GM20431 (cell line): ENCODE measurements at regions not wholly inside any gene's neighbourhood (a gene's known extent, or its start where the extent isn't known, plus 50 kb on each side); places are given as distances from the start of the nearest gene placed in this dataset.

ENCODE experiments used
- in situ Hi-C: fragments of 300-500 bp; cut with MseI, MboI; formaldehyde crosslinking; loops from one replicate; pipeline ENCODE4 v1.15.0; 2020; ENCODE audit warnings: low sequenced_read_pairs; ENCODE audit not compliant: unreplicated experiment

DNA sequence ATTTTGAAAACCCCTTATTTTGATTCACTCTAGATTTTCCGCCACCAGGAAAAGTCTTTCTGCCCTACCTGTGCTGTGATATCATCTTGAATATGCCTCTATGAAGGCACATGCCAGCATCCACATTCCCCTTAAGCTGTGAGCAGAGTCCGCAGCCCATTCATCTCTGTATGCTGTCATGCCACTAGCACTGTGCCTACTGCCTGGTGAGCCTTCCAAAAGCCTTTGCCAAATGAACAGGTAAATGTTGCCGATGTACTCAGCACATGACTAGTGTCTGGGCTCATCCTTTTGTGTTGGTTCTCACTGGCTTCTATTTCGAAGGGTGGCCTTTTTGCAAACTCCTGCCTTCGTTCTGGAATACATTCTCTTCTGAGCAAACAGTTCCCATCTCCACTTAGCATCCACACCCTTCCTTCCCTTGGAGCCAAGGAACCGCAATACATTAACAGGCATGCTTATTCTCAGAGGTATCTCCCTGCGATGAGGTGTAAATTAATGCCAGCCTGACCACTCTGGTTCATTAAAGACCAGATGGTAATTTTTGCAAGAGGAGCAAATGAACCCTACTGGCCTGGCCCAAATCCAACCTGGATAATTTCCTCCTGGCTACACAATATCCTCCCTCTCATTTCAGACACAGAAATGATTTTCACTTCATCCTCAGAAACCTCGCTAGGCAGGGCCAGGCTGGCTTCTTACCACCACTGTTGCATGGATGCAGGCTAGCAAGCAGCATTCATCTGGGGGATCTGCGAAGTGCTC lies 339.7 kb upstream of the NFE2L3 start:
- in situ Hi-C loops = no loop called here

DNA sequence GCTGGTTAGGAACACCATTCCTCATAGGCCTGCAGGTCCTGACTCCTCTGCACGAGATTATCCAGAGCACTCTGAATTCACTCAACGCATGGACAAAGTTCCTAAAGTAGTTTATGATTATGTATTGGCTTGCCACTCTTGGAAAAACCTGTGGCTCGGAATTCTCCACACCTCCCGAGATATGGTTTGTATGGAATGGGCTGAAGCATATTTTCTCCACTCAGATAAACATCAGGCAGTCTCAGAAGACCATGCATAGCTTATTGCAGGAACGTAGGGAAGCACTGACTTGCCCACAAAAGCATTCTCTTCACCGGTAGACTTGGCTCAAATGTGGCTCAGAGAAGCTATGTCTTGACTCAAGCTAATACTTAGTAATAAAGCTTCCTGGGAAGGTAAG lies 338.6 kb upstream of the NFE2L3 start:
- in situ Hi-C loops = no loop called here

DNA sequence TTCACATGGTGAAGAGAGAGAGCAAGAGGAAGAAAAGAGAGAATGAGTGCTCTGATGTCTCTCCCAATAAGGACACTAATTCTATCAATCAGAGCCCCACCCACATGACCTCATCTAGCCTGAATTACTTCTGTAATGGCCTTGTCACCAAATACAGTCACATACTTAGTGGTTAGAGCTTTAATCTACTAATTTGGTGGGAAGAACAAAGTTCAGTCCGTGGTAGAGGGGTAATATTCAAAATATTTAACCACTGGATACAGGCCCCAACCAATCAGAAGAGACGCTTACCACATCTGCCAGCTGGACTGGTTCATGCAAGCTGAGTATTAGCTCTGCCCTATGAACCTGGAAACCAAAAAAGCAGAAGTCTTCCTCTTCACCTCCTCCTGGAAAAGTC lies 336.3 kb upstream of the NFE2L3 start:
- in situ Hi-C loops = no loop called here

DNA sequence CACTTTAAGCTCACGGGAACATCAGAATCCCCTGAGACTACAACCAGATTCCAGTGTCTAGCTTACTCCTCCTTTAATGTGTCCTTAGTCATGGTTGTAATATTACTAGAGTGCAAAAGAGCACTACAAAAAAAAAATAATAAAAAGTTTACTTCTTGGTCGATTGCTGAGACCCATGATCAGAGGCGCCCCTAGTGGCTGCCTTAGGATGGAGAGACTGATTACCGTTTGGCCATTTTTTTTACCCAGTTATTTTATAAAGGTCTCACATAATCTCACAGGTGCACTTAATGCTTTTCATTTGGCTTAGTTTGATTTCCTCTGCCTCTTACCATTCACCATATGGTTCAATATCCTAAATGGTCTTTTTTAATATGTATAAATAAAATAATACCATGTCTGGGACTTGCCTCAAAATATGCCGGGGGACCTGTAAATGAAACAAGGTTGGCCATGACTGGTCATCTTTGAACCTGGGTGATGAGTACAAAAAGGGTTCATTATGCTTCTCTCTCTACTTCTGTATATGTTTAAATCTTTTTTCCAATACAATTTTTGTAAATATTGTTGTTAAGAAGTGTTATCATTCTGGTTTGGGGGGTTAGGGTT lies 331.5 kb upstream of the NFE2L3 start:
- in situ Hi-C loops = no loop called here

DNA sequence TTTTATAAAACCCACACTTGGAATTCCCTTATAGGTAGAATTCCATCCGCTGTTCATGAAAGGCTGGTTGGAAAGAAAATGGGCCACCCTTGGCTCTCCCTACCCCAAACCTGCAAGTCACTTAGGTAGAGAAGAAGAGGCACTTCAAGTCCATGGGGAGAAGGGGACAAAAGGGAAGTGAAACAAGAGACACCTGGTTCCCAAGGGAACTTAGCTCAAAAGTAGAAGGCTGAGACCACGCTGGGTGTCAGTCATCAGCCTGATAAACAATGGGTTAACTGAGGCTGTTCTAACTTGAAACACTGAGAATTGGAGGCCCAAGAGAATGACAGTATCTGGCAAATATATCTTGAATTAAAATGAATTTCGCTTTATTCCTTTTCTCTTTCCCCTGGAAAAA lies 330.8 kb upstream of the NFE2L3 start:
- in situ Hi-C loops = no loop called here

DNA sequence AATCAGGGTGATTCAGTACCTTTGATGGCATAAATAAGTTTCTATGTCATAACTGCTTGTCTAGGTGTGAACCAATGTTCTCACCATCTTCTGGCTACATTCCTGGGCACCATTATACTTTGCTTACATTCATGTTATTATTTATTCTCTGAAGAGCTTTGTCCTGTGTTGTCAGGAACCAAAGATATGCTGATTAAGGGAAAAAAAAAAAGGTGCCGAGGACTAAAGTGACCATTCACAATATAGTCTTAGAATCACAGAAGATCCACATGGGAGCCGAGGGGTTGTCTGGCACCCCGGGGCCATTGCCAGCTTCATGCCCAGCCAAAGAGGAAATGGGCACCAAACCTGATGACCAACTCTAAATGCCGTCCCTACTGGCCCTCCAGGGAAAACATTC lies 329.2 kb upstream of the NFE2L3 start:
- in situ Hi-C loops = no loop called here

DNA sequence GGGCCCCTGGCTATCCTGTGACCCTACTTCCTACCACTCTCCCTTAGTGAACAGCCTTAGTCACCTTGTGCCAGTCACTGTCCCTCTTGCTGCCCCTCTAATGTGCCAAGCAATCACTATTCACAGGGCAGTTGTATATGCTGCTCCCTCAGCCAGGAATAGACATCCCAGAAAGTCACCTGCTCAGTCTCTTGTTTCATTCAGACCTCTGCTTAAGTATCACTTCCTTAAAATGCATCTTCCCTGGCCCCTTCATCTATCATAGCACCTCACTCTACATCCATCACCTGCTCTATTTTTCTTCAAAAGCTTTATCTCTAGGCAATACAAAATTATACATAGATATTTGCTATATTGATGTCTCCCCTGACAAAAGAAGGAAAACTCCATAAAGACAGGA lies 328.4 kb upstream of the NFE2L3 start:
- in situ Hi-C loops = no loop called here

DNA sequence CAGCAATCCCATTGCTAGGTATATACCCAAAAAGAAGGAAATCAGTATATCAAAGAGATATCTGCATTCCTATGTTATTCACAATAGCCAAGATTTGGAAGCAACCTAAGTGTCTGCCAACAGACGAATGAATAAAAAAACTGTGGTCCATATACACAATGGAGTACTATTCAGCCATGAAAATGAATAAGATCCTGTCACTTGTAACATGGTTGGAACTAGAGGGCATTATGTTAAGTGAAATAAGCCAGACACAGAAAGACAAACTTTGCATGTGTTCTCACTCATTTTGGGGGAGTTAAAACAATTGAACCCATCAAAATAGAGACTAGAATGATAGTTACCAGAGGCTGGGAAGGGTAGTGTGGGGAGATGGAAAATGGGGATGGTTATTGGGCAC lies 323.5 kb upstream of the NFE2L3 start:
- in situ Hi-C loops = no loop called here

DNA sequence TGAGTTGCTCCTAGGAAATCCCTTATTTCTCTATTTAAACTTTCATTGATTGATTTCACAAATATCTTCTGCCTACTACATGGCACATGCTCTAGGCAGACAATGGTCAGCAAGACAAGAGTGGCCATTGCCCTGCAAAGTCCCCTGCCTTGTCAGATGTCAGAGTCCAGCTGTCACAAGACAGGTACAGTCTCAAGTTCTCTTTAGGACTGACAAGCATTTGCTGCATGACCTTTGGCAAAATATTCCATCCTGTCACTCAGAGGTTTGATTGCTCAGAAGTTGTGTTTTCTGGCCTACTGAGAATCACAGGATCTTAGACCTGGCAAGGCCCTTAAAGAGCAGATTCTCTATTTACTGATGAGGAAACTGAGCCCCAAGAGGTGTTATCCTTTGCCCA lies 322.3 kb upstream of the NFE2L3 start:
- in situ Hi-C loops = no loop called here

DNA sequence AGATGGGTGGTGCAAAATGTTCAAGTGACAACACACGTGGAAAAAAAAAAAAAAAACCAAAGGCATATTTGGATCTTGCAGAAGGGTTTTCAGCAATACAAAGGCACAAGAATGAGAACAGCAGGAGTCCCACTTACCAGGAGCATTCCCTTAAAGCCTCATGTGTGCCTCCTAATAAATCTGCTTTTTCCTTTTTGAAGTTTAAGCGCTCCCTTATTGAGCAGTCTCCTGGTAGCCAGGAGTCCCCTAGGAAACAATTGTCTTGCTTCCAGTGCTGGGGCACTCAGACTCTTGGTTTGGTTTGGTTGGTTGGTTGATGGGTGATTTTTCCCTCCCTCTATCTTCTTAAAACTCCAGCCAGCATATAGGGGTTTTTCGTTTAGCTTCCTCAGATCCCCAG lies 321.8 kb upstream of the NFE2L3 start:
- in situ Hi-C loops = no loop called here

DNA sequence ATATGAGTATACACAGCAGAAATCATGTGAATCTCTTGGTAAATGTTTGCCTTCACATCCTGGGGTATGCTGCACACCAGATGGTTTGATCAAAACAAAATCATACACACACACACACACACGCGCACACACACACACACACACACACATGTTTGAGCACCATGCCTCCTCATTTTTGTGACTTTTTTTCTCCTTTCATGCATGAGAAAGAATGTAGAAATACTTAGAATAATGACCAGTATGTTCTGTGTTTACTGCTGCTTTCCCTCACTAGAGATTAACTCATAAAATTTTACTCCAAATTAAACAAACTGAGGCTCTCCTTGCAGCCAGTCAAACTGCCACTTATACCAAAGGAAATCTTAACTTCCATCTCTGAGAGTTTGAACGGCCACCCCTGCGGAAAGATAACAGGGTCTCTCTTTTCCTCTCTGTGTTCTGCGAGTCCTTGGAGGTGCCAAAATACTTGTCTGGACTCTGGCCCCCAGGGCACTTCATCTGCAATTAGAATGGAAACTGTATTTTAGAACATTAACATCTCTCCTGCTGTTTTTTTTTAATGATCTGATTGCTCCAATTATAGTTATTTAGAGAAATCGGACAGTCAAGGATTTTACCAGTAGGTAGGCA lies 320.8 kb upstream of the NFE2L3 start:
- in situ Hi-C loops = no loop called here

DNA sequence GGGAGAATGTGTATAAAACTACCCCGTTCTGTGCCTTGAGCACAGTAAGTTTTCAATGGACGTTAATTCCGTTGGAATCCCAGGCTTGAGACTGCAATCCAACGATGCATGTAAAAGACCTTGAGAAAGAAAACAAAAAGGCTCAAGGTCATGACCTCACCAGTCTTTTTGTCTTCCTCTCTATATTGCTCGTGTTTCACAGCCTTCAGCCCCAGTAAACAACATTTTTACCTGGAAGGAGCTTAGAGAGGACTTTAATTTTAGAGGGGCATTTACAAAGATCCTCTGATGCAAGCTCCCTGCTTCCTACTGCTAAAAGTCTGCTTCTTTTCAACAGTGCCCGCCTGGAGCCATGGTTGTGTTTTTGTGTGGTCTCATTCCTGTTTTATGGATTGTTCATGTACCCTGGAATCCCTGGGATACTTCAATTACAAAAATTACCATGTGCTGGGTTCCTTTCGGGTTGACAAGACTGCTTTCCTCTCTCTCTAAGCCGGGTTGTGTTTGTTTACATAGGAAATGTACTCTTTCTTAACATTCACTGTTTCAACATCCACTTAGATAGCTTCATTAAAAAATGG lies 320.1 kb upstream of the NFE2L3 start:
- in situ Hi-C loops = no loop called here

DNA sequence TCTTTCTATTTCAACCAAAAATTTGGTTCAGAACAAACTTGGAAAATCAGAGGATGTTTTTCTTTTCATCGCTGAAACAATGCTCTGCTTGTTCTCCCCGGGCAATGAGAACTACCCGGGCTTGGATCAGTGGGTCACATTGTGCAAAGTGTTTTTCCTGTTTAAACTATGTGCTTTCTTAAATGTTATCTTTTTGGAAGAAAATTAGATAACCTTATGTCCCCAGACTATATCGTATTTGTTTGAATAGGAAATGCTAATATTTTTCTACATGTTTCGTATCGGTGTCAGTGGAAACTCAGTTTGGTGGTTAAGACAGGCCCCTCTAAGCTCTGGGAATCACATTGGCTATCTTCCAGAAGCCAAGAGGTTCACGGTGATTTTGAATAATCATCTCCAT lies 319.5 kb upstream of the NFE2L3 start:
- in situ Hi-C loops = no loop called here

DNA sequence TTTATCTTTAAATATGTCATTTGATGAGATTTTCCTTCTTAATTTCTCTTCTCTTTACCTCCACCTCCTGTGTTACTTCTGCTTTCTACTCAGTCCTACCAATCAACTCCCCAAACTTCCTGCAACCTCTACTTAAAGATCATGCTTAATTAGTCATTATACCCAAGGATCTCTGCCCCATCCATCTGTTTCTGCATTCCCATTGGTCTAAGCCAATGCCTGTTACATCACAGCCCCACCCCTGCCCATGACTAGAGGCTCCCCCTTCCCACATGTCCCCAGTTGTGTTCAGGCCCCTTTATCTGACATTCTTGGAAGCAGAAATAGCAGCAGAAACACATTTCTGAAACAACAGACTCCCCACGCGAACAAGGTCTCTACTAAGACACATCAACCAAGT lies 319.1 kb upstream of the NFE2L3 start:
- in situ Hi-C loops = no loop called here

DNA sequence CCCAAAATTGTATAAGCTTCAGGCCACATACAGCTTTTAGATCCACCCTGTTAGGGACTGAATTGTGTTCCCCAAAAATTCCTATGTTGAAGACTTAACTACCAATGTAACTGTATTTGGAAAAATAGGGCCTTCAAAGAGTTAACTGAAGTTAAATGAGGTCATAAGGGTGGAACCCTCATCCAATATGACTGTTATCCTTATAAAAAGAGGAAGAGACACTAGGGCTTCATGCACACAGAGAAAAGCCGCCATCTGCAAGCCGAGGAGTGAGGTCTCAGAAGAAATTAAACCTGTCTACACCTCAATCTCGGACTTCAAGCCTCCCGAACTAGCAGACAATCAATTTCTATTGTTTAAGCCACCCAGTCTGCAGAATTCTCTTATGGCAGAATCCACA lies 317.9 kb upstream of the NFE2L3 start:
- in situ Hi-C loops = no loop called here

DNA sequence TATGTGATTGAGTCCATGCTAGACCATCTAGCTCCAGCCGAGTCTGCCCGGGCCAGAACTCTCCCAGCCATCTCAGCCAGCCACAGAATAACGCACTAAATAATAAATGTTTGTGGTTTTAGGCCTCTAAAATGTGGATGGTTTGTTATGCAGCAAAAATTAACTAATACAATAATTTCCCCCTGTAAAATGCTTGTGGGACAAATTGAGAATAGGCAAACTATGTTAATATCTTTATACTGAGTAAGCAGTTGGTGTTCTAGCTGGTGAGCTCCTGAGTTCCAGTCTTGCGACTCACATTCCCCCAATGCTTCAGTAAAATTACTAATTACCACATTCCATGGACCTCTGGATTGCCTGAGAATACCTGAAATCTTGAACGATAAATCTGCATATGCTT lies 316.8 kb upstream of the NFE2L3 start:
- in situ Hi-C loops = no loop called here

DNA sequence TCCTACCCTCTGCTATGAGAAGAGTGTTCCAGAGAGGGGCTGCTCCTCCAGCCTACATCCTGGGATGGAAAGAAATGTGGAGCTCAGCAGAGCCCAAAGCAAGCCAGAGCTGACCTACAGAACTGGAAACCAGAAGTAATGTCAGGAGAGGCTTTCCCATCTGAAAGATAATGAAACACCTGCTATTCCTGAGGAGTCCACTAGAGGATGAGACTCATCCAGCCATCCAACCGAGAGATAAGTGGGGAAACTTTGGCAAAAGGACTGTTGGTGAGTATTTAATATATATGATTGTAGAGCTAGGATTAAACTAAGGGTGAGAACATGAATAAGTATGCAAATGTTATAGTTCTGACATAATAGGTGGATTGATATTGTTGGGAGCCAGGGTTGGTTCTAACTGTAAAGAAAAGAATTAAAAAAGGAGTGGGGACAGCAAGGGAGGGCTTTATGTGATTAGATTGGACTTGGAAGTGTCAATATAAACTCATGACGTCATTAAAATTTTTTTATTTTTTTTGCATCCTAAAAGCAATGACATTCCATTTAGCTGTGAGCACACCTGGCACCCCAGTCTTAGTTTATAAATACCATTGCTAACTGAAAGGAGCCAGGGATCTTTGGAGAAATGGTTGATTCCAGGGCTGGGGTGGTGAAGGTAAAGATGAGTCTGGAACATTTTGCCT lies 312.8 kb upstream of the NFE2L3 start:
- in situ Hi-C loops = no loop called here

DNA sequence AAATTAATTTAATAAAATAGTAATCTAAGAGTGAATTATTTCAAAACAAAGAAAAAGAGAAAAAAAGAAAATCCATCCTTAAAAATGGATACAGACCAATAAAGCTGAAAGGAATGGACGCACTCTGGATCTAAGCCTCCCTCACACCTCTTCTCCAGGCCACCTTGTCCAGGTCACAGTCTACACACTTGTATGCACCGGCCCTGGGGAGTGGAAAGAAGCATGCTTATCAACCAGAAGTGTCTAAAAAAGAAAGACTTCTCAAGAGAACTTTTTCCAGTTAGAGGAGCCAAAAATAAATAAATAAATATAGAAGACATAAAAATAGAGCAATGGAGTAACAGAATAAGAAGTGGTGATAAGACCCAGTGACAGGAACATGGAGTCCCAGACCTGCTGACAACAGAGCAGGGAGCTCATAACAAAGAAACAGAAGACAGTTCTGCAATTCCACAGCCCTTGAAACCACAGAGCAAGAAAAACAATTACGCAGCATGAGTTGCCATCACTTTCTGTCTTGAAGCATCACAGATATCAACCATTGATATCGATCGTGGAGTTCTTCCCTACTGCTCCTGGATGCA lies 311.7 kb upstream of the NFE2L3 start:
- in situ Hi-C loops = no loop called here

DNA sequence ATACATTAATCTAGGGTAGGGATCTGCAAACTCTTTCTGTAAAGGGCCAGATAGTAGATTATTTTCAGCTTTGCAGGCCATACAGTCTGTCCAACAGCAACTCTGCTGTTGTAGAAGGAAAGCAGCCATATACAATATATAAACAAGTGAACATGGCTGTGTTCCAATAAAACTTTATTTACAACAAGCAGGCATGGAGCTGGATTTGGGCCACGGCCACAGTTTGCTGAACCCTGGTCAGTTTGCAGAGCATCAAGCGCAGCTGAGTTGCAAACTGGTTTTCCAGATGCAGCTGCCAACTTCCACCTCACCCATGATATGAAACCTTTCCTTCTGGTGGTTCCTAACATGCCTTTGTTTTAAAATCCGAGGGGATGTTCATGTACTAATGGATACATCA lies 310.4 kb upstream of the NFE2L3 start:
- in situ Hi-C loops = no loop called here

DNA sequence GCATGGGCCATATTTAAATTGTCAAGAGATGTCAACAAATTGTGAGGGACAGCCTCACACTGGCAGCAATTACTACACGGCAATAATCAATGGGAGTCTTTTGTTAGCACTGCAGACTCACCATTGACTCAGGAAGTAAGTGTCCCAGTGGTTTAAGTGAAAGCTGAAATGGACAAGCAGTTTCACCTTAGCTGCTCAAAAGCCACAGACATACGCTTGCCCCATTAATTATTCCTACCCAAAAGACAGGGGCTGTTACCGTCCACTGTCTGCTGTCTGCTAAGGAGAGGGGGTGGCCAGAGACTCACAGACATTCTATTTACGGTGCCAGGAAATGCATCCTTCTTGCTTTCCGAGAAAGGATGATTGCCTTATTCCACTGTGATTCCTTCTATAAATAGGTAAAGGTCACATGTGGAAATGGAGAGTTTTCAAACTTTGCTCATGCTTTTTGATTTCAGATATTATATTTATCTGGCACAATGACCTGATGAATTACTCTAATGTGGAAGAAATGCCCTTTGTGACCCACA lies 309.7 kb upstream of the NFE2L3 start:
- in situ Hi-C loops = no loop called here
